ENCODE measurements at regions not wholly inside any gene's neighbourhood (a gene's known extent, or its start where the extent isn't known, plus 50 kb on each side); places are given as distances from the start of the nearest gene placed in this dataset.

GRCh38 chr2:2729246-2729645 is 398.2 kb upstream of the MYT1L start:
- TF ChIP-seq EZH2 (IDR thresholded peaks at IDR 0.05) (no peak), CTCF (IDR thresholded peaks at IDR 0.05) (no peak), EZH2phosphoT487 (IDR thresholded peaks at IDR 0.05) (no peak)
